ENCODE measurements at regions not wholly inside any gene's neighbourhood (a gene's known extent, or its start where the extent isn't known, plus 50 kb on each side); places are given as distances from the start of the nearest gene placed in this dataset.

DNA sequence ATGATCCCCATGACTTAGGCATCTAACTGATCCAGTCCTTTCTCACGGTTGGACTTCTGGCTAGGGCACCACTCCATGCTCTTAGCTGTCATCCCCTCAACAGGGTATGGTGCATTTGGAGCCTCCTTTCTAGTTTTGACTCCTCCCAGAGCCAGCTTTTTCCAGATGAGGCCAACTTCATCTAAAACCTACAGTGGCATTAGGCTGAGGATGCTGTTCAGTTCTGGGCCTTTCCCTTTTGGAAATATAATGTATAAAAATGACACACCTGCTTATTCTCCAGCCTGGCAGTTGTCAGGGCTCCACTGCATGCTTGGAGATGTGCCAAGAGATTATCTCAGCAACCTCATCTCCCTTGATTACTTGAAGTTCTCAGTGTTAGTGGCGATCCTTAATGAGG, 239.7 kb downstream of the EMP1 start (continued):
- TF ChIP-seq RFX5 (IDR thresholded peaks at IDR 0.05), result no peak

DNA sequence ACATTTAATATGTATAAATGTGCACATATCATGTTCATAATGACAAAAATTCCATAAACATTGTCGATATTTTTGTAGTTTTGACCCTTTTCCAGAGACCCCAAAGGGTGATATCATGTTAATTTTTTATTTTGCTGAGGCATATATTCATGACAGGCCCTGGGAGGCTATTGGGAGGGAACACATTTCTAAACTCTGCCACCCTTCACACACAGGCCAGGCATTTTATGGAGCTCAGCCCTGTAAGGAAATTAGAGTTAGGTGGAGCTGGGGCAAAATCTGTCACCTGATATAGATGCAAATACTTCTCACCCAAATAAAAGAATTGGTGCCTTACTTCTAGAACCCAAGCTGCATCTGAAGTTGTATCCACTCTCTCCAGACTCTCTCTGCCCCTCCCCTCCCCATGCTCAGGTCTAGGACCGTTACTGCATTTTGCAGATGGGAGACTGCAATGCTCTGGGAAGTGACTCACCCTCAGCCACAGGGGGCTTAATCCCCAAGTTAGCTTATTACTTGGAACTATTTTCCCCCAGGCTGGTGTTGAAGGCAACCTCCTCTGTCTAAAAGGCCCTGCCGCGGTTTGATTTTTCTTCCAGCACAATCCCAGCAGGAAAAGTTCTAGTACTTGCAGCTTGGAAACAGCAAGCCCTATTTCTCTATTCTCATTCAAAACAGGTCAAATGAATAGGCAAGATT, 238.9 kb downstream of the EMP1 start:
- POLR2A ChIA-PET, result no interaction called here
- CTCF ChIA-PET, result interaction anchor here (2.0 kb wide), 1 partner anchor 100 kb away, joined by 5 read pairs; no protein-coding TSS in a partner anchor
- FAIRE-seq, result no peak
- H3K4me1 ChIP-seq, result peaks cover 26% of the 10 kb centered on the region
- H3K4me3 ChIP-seq, result no peak overlapping the region
- no peak overlapping the region for H3K27ac ChIP-seq
- DNase-seq (ENCODE audit: low read depth in 1 of 2, low spot score in 1 of 2), result no peak
- ATAC-seq, result peak in 1 of 2 experiments; percentile 58; a peak in 2 of 6 replicates
- no peak for TF ChIP-seq TFCP2L1 (CRISPR knock-in tag; IDR thresholded peaks at IDR 0.05)
- no peak for TF ChIP-seq HOXB13 (CRISPR knock-in tag; IDR thresholded peaks at IDR 0.05; ENCODE audit: low read depth)
- no peak for TF ChIP-seq HOXB5 (CRISPR knock-in tag; IDR thresholded peaks at IDR 0.05)
- TF ChIP-seq NR3C1 (IDR thresholded peaks at IDR 0.05), result no peak
- no peak for TF ChIP-seq USF2 (IDR thresholded peaks at IDR 0.05)
- TF ChIP-seq EHMT2 (IDR thresholded peaks at IDR 0.05; ENCODE audit: low read depth), result no peak
- no peak for TF ChIP-seq RAD21 (conservative IDR thresholded peaks at IDR 0.05 in 1 of 2, IDR thresholded peaks at IDR 0.05 in 1 of 2)
- no peak for TF ChIP-seq KDM5A (IDR thresholded peaks at IDR 0.05)
- TF ChIP-seq CHD4 (IDR thresholded peaks at IDR 0.05; ENCODE audit: borderline replicate concordance), result no peak
- no peak for TF ChIP-seq CEBPB (IDR thresholded peaks at IDR 0.05)
- no peak for TF ChIP-seq HDAC2 (IDR thresholded peaks at IDR 0.05)
- TF ChIP-seq FOSL2 (IDR thresholded peaks at IDR 0.05), result no peak
- no peak for TF ChIP-seq FOSL2 (CRISPR knock-in tag; IDR thresholded peaks at IDR 0.05)
- WGBS (ENCODE audit: missing lambda C conversion rate), result 19% methylated on average over 4 of the region's 4 CpGs
- H3K9me3 ChIP-seq, result no peaks in the 10 kb centered on the region
- H3K4me2 ChIP-seq, result 0 out of 3 replicates have a peak overlapping the region, but pooled peaks have one; percentile 15

DNA sequence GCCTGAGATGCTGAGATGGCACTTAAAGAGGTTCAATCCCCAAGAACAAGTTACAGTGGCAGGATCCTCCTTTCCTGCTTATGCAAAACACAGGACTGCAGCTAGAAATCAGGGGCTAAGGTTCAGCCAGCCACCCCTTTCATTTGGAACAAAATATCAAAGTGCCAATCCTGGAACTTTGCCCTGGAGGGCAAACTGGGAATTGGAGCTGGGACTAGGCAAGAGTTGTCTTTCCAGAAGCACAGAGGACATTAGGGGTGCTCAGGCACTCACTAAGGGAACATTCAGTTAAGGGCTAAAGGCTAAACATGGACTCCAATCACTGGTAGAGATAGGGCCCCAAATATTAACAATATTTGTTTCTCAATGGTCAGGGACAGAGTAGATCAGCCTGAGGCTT, 237.2 kb downstream of the EMP1 start:
- TF ChIP-seq, protein P1, sequence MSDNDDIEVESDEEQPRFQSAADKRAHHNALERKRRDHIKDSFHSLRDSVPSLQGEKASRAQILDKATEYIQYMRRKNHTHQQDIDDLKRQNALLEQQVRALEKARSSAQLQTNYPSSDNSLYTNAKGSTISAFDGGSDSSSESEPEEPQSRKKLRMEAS (IDR thresholded peaks at IDR 0.05), result no peak
- TF ChIP-seq CBX8 (IDR thresholded peaks at IDR 0.05), result no peak
- no peak for TF ChIP-seq FOSL2 (IDR thresholded peaks at IDR 0.05)
- no peak for TF ChIP-seq FOSL2 (CRISPR knock-in tag; IDR thresholded peaks at IDR 0.05)
- TF ChIP-seq NPAS2 (CRISPR knock-in tag; IDR thresholded peaks at IDR 0.05; ENCODE audit: borderline replicate concordance), result no peak
- TF ChIP-seq RAD21 (conservative IDR thresholded peaks at IDR 0.05 in 1 of 2, IDR thresholded peaks at IDR 0.05 in 1 of 2), result no peak
- Histone ChIP-seq H3K4me1 (peaks cover 26% of the 10 kb centered on the region), H3K4me2 (no peak overlapping the region), H3K27ac (no peak overlapping the region), H3K9me3 (no peaks in the 10 kb centered on the region), H3K4me3 (no peak overlapping the region)
- no peak for ATAC-seq
- DNase-seq (ENCODE audit: low read depth in 1 of 2, low spot score in 1 of 2), result no peak
- CTCF ChIA-PET, result no interaction called here
- no peak for FAIRE-seq
- POLR2A ChIA-PET, result no interaction called here

DNA sequence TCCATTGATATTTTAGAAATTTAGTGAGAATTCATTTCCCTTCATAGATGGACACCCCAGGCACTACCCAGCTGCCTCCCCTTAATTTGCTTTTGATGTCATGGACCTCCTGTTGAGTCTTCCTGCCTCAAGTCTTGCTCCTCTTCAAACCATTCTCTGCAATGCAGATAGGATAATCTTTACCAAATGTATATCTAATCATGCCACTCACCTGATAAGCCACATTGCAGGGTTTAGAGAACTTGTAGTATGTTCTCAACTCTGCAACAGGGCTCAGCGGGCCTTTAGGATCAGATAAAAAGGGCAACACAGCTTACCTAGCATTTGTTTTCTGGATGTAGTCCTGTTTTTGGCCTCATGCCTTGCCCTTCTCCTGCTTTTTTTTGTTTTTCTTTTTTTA, 234.5 kb downstream of the EMP1 start:
- no peak overlapping the region for H3K27ac ChIP-seq
- TF ChIP-seq RCOR1 (IDR thresholded peaks at IDR 0.05; ENCODE audit: low read depth, low read length), result no peak
- no peak for TF ChIP-seq ZFP36 (IDR thresholded peaks at IDR 0.05; ENCODE audit: borderline replicate concordance, partially characterized antibody)
- TF ChIP-seq ELK1 (IDR thresholded peaks at IDR 0.05; ENCODE audit: low read depth, low read length), result no peak
- no peak for TF ChIP-seq TP53 (CRISPR knock-in tag; IDR thresholded peaks at IDR 0.05)
- no peak for TF ChIP-seq NFE2L2 (conservative IDR thresholded peaks at IDR 0.05; ENCODE audit: low read length)
- no peak for TF ChIP-seq HEYL (CRISPR knock-in tag; IDR thresholded peaks at IDR 0.05)
- no peak for TF ChIP-seq EHMT2 (IDR thresholded peaks at IDR 0.05; ENCODE audit: low read depth)
- no peak for TF ChIP-seq POLR2AphosphoS2 (conservative IDR thresholded peaks at IDR 0.05; ENCODE audit: low read length)
- no peak for TF ChIP-seq ATOH8 (CRISPR knock-in tag; IDR thresholded peaks at IDR 0.05; ENCODE audit: low read depth)
- TF ChIP-seq, protein P2, sequence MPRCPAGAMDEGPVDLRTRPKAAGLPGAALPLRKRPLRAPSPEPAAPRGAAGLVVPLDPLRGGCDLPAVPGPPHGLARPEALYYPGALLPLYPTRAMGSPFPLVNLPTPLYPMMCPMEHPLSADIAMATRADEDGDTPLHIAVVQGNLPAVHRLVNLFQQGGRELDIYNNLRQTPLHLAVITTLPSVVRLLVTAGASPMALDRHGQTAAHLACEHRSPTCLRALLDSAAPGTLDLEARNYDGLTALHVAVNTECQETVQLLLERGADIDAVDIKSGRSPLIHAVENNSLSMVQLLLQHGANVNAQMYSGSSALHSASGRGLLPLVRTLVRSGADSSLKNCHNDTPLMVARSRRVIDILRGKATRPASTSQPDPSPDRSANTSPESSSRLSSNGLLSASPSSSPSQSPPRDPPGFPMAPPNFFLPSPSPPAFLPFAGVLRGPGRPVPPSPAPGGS (IDR thresholded peaks at IDR 0.05), result no peak
- TF ChIP-seq PHF8 (IDR thresholded peaks at IDR 0.05; ENCODE audit: borderline replicate concordance, low read depth), result no peak
- TF ChIP-seq GATA3 (IDR thresholded peaks at IDR 0.05; ENCODE audit: borderline replicate concordance), result no peak
- H3K4me3 ChIP-seq, result no peak overlapping the region
- peaks cover 9% of the 10 kb centered on the region; the same call in 2 of the 3 replicates for H3K4me1 ChIP-seq
- ATAC-seq (no peak), DNase-seq (ENCODE audit: low read depth in 1 of 2, low spot score in 1 of 2) (no peak), FAIRE-seq (no peak)
- ChIA-PET CTCF (interaction anchor here (0.6 to 1.6 kb wide), 3 partner anchors 13 to 92 kb away, joined by 3 read pairs; no protein-coding TSS in a partner anchor), POLR2A (no interaction called here)
- 76% methylated on average over 1 of the region's 1 CpG for WGBS (ENCODE audit: missing lambda C conversion rate)
- H3K9me3 ChIP-seq, result 0 out of 3 replicates have a peak, but pooled peaks cover 4% of the 10 kb centered on the region
- H3K4me2 ChIP-seq, result no peak overlapping the region

Measured in A549 (cell line).